Pancreas (tissue), 10 donors: ENCODE measurements at regions not wholly inside any gene's neighbourhood (a gene's known extent, or its start where the extent isn't known, plus 50 kb on each side); places are given as distances from the start of the nearest gene placed in this dataset.

ENCODE experiments used
- ATAC-seq, 4 donors: fragments of 200-7000 bp; cut with Tn5 transposase; one replicate each; pipeline versions ENCODE4 v1.8.0 to v1.9.1; 2020; ENCODE audit warnings: mild to moderate bottlenecking in 4 of 4, moderate library complexity in 4 of 4
- DNase-seq, 6 donors: peaks; one replicate each; pipeline ENCODE4 v3.0.0-alpha.2; 2020
- FAIRE-seq: peaks from 2 replicates; lab custom pipeline; 2012; peaks lifted over from hg19 to GRCh38; lab: Jason Lieb, UNC
- H3K27ac ChIP-seq, 4 donors: fragments of 200-600 bp; sonication (generic); 1 replicate in 3 of 4; 2 replicates in 1 of 4; pipeline versions ENCODE4 v1.5.0 to v1.8.0; 2020
- H3K27me3 ChIP-seq, 4 donors: fragments of 200-600 bp; one replicate each; pipeline ENCODE4 v1.8.0; 2021
- H3K36me3 ChIP-seq, 3 donors: fragments of 200-600 bp; sonication (generic) in 1 of 3; one replicate each; pipeline versions ENCODE4 v1.5.0 to v1.8.0; 2020 to 2021
- H3K4me1 ChIP-seq, 3 donors: fragments of 200-600 bp; one replicate each; pipeline ENCODE4 v1.8.0; 2021
- H3K4me3 ChIP-seq, 4 donors: fragments of 200-600 bp; sonication (generic) in 2 of 4; one replicate each; pipeline versions ENCODE4 v1.5.0 to v1.8.0; 2020 to 2021
- H3K9me3 ChIP-seq, 4 donors: fragments of 200-600 bp; one replicate each; pipeline ENCODE4 v1.8.0; 2021
- WGBS, 2 donors: extraction: QIAGEN DNeasy Blood & Tissue Kit; methylation state at CpG; one replicate each; pipeline ENCODE4 v1.1.7; 2013; 5-methylcytosine and 5-hydroxymethylcytosine counted together
- intact Hi-C, 3 donors: fragments of 100-400 bp; cut with DNase I; formaldehyde crosslinking; loops; one replicate each; pipeline versions ENCODE4 v1.11.1 to v1.14.2; 2022
- TF ChIP-seq, protein P1 (sequence below), 4 donors: fragments of 200-600 bp; sonication (generic) in 3 of 4; IDR thresholded peaks; one replicate each; pipeline versions ENCODE4 v1.5.0 to v1.8.0; 2021; ENCODE audit warnings: antibody characterized with exemption in 4 of 4
- donor health status: healthy with polysubstance abuse.
- donor health status: DM: no; HTN: no; CAD: no; lungs with moderate emphysema.
- donor health status: DM: no; HTN: no; CAD: no.
- donor health status: control.
- donor health status: control.
- donor health status: Bipolar disorder and iron deficiency.
- donor health status: DM: yes; HTN: yes; CAD: no.
- donor health status: DM: no; HTN: no; CAD: no.
- donor health status: DM: no; HTN: no; CAD: no.
- donor health status: DM: yes; HTN: yes; CAD: no.

DNA sequence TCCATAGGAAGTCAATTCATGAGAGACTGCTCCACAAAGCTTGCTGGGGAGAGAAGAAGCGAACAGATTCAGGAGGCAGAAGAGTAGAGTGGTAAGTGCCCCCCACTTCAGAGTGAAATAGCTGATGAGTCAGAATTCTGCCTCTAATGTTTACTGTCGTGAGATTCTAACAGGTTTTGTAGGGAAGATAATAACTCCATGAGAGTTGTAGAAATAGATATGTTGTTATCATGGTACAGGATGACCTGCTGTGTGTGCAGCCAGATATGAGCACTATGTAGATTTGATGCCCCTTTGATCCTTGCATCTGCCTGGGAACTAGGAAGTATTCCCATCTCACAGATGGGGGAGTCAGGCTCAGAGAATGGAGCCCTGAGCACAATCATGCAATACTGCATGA, 502.4 kb upstream of the CDH11 start:
- TF ChIP-seq, protein P1, sequence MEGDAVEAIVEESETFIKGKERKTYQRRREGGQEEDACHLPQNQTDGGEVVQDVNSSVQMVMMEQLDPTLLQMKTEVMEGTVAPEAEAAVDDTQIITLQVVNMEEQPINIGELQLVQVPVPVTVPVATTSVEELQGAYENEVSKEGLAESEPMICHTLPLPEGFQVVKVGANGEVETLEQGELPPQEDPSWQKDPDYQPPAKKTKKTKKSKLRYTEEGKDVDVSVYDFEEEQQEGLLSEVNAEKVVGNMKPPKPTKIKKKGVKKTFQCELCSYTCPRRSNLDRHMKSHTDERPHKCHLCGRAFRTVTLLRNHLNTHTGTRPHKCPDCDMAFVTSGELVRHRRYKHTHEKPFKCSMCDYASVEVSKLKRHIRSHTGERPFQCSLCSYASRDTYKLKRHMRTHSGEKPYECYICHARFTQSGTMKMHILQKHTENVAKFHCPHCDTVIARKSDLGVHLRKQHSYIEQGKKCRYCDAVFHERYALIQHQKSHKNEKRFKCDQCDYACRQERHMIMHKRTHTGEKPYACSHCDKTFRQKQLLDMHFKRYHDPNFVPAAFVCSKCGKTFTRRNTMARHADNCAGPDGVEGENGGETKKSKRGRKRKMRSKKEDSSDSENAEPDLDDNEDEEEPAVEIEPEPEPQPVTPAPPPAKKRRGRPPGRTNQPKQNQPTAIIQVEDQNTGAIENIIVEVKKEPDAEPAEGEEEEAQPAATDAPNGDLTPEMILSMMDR (IDR thresholded peaks at IDR 0.05) = no peak
- ATAC-seq (no peak), DNase-seq (no peak), FAIRE-seq (no peak)
- Histone ChIP-seq H3K4me3 (no peak overlapping the region), H3K27ac (no peak overlapping the region), H3K36me3 (no peaks in the 10 kb centered on the region), H3K9me3 (no peaks in the 10 kb centered on the region), H3K4me1 (no peaks in the 10 kb centered on the region), H3K27me3 (peaks cover 0 to 2% (median 0%) of the 10 kb centered on the region in 4 donors)
- 58 to 70% methylated on average over 2 of the region's 2 CpGs for WGBS, 2 donors
- intact Hi-C loops = no loop called here

DNA sequence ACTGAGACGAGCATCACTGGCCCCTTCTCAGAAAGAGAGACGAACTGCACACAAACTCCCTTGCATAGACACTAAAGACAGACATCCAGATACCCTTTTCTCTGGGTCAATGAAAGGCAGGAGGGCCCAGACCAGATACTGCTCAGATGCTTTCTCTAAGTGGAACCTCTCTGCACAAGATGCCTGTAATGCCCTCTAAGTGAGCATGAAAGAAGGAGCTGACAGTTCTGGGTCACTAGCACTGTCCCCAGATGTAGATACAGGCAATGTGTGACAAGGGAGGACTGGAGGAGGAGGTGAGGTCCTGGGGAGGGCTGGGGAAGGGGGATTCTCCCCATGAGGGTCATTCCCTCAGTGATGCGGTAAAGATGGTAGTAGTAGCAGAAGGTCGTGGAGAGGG, 501.0 kb upstream of the CDH11 start:
- intact Hi-C loops = no loop called here
- 52 to 68% methylated on average over 4 of the region's 4 CpGs for WGBS, 2 donors

GRCh38 chr16:65622151-65622550, 500.3 kb upstream of the CDH11 start:
- no peaks in the 10 kb centered on the region for H3K36me3 ChIP-seq
- H3K27ac ChIP-seq = no peak overlapping the region
- ATAC-seq = no peak
- H3K9me3 ChIP-seq = no peaks in the 10 kb centered on the region
- TF ChIP-seq, protein P1 (IDR thresholded peaks at IDR 0.05) = no peak
- H3K27me3 ChIP-seq = no peaks in the 10 kb centered on the region
- H3K4me1 ChIP-seq = no peaks in the 10 kb centered on the region
- H3K4me3 ChIP-seq = no peak overlapping the region
- intact Hi-C loops = no loop called here
- DNase-seq = no peak
- FAIRE-seq = no peak
- WGBS, 2 donors = 76 to 85% methylated on average over 5 of the region's 5 CpGs

More for the DNA sequence above, 501.0 kb upstream of the CDH11 start:
- TF ChIP-seq, protein P1 (IDR thresholded peaks at IDR 0.05) = no peak
- Histone ChIP-seq H3K27ac (no peak overlapping the region), H3K27me3 (no peaks in the 10 kb centered on the region), H3K36me3 (no peaks in the 10 kb centered on the region), H3K9me3 (no peaks in the 10 kb centered on the region), H3K4me3 (no peak overlapping the region), H3K4me1 (no peaks in the 10 kb centered on the region)
- no peak for DNase-seq
- FAIRE-seq = no peak
- no peak for ATAC-seq

DNA sequence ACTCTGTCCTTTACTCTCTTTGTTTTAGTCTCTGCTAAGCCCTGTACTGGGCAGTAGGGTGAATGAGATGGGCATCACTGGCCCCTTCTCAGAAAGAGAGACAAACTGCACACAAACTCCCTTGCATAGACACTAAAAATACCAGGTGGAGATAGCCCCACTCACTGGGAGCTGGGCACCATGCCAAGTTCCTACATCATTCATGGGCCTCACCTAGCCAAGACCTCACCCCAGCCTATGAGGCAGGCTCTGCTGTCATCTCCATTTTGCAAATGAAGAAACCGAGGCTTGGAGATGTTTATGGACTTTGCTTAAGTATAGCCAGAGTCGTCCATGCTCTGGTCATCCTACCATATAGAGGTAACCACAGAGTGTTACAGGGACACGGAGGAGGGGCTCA, 499.8 kb upstream of the CDH11 start:
- intact Hi-C loops = no loop called here
- ATAC-seq (no peak), FAIRE-seq (no peak), DNase-seq (no peak)
- Histone ChIP-seq H3K36me3 (no peaks in the 10 kb centered on the region), H3K4me3 (no peak overlapping the region), H3K9me3 (no peaks in the 10 kb centered on the region), H3K27ac (no peak overlapping the region), H3K27me3 (no peaks in the 10 kb centered on the region), H3K4me1 (no peaks in the 10 kb centered on the region)
- TF ChIP-seq, protein P1 (IDR thresholded peaks at IDR 0.05) = no peak
- 46 to 72% methylated on average over 3 of the region's 3 CpGs for whole genome bisulfite sequencing, 2 donors

GRCh38 chr16:65619606-65620005, 497.7 kb upstream of the CDH11 start:
- Histone ChIP-seq H3K4me1 (no peaks in the 10 kb centered on the region), H3K27me3 (no peaks in the 10 kb centered on the region), H3K4me3 (no peak overlapping the region), H3K9me3 (no peaks in the 10 kb centered on the region), H3K36me3 (no peaks in the 10 kb centered on the region), H3K27ac (no peak overlapping the region)
- ATAC-seq (no peak), FAIRE-seq (no peak), DNase-seq (no peak)
- TF ChIP-seq, protein P1 (IDR thresholded peaks at IDR 0.05) = no peak
- intact Hi-C loops = no loop called here
- WGBS, 2 donors = 34 to 56% methylated on average over 3 of the region's 3 CpGs
